ENCODE measurements at regions not wholly inside any gene's neighbourhood (a gene's known extent, or its start where the extent isn't known, plus 50 kb on each side); places are given as distances from the start of the nearest gene placed in this dataset.

GRCh38 chr18:78767648-78768071 lies 212.0 kb upstream of the SALL3 start:
- Mint-ChIP-seq H3K27ac (no peak overlapping the region), H3K4me1 (no peaks in the 10 kb centered on the region), H3K4me3 (no peak overlapping the region), H3K36me3 (no peaks in the 10 kb centered on the region), H3K9me3 (peaks cover 0 to 5% (median 0%) of the 10 kb centered on the region in 11 donors), H3K27me3 (peaks cover 0 to 21% (median 0%) of the 10 kb centered on the region in 5 donors)
- no peaks in the 10 kb centered on the region for H3K9me3 ChIP-seq (ENCODE audit: control insufficient read depth in 2 of 3, low read length in 3 of 3)
- H3K27me3 ChIP-seq (ENCODE audit: control insufficient read depth in 2 of 2, insufficient read depth in 2 of 2, low read length in 2 of 2), result no peaks in the 10 kb centered on the region
- no peak overlapping the region for H3K27ac ChIP-seq (ENCODE audit: low read depth, low read length)
- no peak for DNase-seq
- no peak for ATAC-seq
- no peak overlapping the region for H3K4me3 ChIP-seq (ENCODE audit: low read length)
- POLR2A ChIA-PET, result no interaction called here
- H3K36me3 ChIP-seq (ENCODE audit: control insufficient read depth in 2 of 3, insufficient read depth in 3 of 3, low read length in 3 of 3), result no peaks in the 10 kb centered on the region
- CTCF ChIA-PET, result no interaction called here
- H3K4me1 ChIP-seq (ENCODE audit: control insufficient read depth in 2 of 2, insufficient read depth in 2 of 2, low read length in 2 of 2), result no peaks in the 10 kb centered on the region
- intact Hi-C loops (cut with micrococcal nuclease), result no loop called here

GRCh38 chr18:78768221-78768620 lies 211.4 kb upstream of the SALL3 start:
- Histone ChIP-seq H3K4me1 (ENCODE audit: control insufficient read depth in 2 of 2, insufficient read depth in 2 of 2, low read length in 2 of 2) (no peaks in the 10 kb centered on the region), H3K27ac (ENCODE audit: low read depth, low read length) (no peak overlapping the region), H3K36me3 (ENCODE audit: control insufficient read depth in 2 of 3, insufficient read depth in 3 of 3, low read length in 3 of 3) (no peaks in the 10 kb centered on the region), H3K9me3 (ENCODE audit: control insufficient read depth in 2 of 3, low read length in 3 of 3) (no peaks in the 10 kb centered on the region), H3K4me3 (ENCODE audit: low read length) (no peak overlapping the region), H3K27me3 (ENCODE audit: control insufficient read depth in 2 of 2, insufficient read depth in 2 of 2, low read length in 2 of 2) (no peaks in the 10 kb centered on the region)
- Mint-ChIP-seq H3K4me1 (no peaks in the 10 kb centered on the region), H3K4me3 (no peak overlapping the region), H3K27ac (no peak overlapping the region), H3K27me3 (peaks cover 0 to 21% (median 0%) of the 10 kb centered on the region in 5 donors), H3K36me3 (no peaks in the 10 kb centered on the region), H3K9me3 (peaks cover 0 to 1% (median 0%) of the 10 kb centered on the region in 11 donors)
- CTCF ChIA-PET, result no interaction called here
- intact Hi-C loops (cut with micrococcal nuclease), result no loop called here
- POLR2A ChIA-PET, result no interaction called here
- no peak for DNase-seq
- no peak for ATAC-seq

- no peaks in the 10 kb centered on the region for H3K9me3 ChIP-seq (ENCODE audit: control insufficient read depth in 2 of 3, low read length in 3 of 3)
- Mint-ChIP-seq H3K36me3 (no peaks in the 10 kb centered on the region), H3K4me1 (no peaks in the 10 kb centered on the region), H3K9me3 (peaks cover 0 to 1% (median 0%) of the 10 kb centered on the region in 11 donors), H3K27me3 (peaks cover 0 to 21% (median 0%) of the 10 kb centered on the region in 5 donors), H3K27ac (no peak overlapping the region), H3K4me3 (no peak overlapping the region)
- H3K4me3 ChIP-seq (ENCODE audit: low read length), result no peak overlapping the region
- POLR2A ChIA-PET, result no interaction called here
- DNase-seq, result no peak
- H3K36me3 ChIP-seq (ENCODE audit: control insufficient read depth in 2 of 3, insufficient read depth in 3 of 3, low read length in 3 of 3), result no peaks in the 10 kb centered on the region
- H3K4me1 ChIP-seq (ENCODE audit: control insufficient read depth in 2 of 2, insufficient read depth in 2 of 2, low read length in 2 of 2), result no peaks in the 10 kb centered on the region
- CTCF ChIA-PET, result no interaction called here
- intact Hi-C loops (cut with micrococcal nuclease), result no loop called here
- no peak overlapping the region for H3K27ac ChIP-seq (ENCODE audit: low read depth, low read length)
- no peak for ATAC-seq
- H3K27me3 ChIP-seq (ENCODE audit: control insufficient read depth in 2 of 2, insufficient read depth in 2 of 2, low read length in 2 of 2), result no peaks in the 10 kb centered on the region
These were observed 210.7 kb upstream of the SALL3 start for GRCh38 chr18:78768656-78769501.

- Mint-ChIP-seq H3K9me3 (peaks cover 0 to 1% (median 0%) of the 10 kb centered on the region in 11 donors), H3K36me3 (no peaks in the 10 kb centered on the region), H3K27ac (no peak overlapping the region), H3K27me3 (peaks cover 0 to 21% (median 0%) of the 10 kb centered on the region in 5 donors), H3K4me1 (no peaks in the 10 kb centered on the region), H3K4me3 (no peak overlapping the region)
- no peaks in the 10 kb centered on the region for H3K4me1 ChIP-seq (ENCODE audit: control insufficient read depth in 2 of 2, insufficient read depth in 2 of 2, low read length in 2 of 2)
- ChIA-PET POLR2A (no interaction called here), CTCF (no interaction called here)
- DNase-seq, result no peak
- ATAC-seq, result no peak
- no peak overlapping the region for H3K4me3 ChIP-seq (ENCODE audit: low read length)
- no peaks in the 10 kb centered on the region for H3K9me3 ChIP-seq (ENCODE audit: control insufficient read depth in 2 of 3, low read length in 3 of 3)
- no peak overlapping the region for H3K27ac ChIP-seq (ENCODE audit: low read depth, low read length)
- no peaks in the 10 kb centered on the region for H3K36me3 ChIP-seq (ENCODE audit: control insufficient read depth in 2 of 3, insufficient read depth in 3 of 3, low read length in 3 of 3)
- intact Hi-C loops (cut with micrococcal nuclease), result no loop called here
- no peaks in the 10 kb centered on the region for H3K27me3 ChIP-seq (ENCODE audit: control insufficient read depth in 2 of 2, insufficient read depth in 2 of 2, low read length in 2 of 2)
These were observed 210.0 kb upstream of the SALL3 start for GRCh38 chr18:78769502-78770105.

GRCh38 chr18:78770139-78770822 lies 209.3 kb upstream of the SALL3 start:
- no peaks in the 10 kb centered on the region for H3K36me3 Mint-ChIP-seq
- H3K27ac ChIP-seq (ENCODE audit: low read depth, low read length), result no peak overlapping the region
- DNase-seq (no peak), ATAC-seq (no peak)
- no peak overlapping the region for H3K27ac Mint-ChIP-seq
- CTCF ChIA-PET, result no interaction called here
- intact Hi-C loops (cut with micrococcal nuclease), result no loop called here
- H3K4me1 ChIP-seq (ENCODE audit: control insufficient read depth in 2 of 2, insufficient read depth in 2 of 2, low read length in 2 of 2), result no peaks in the 10 kb centered on the region
- no peaks in the 10 kb centered on the region for H3K27me3 ChIP-seq (ENCODE audit: control insufficient read depth in 2 of 2, insufficient read depth in 2 of 2, low read length in 2 of 2)
- POLR2A ChIA-PET, result no interaction called here
- H3K9me3 ChIP-seq (ENCODE audit: control insufficient read depth in 2 of 3, low read length in 3 of 3), result no peaks in the 10 kb centered on the region
- peaks cover 0 to 21% (median 0%) of the 10 kb centered on the region in 5 donors for H3K27me3 Mint-ChIP-seq
- H3K36me3 ChIP-seq (ENCODE audit: control insufficient read depth in 2 of 3, insufficient read depth in 3 of 3, low read length in 3 of 3), result no peaks in the 10 kb centered on the region
- H3K4me1 Mint-ChIP-seq, result no peaks in the 10 kb centered on the region
- peaks cover 0 to 1% (median 0%) of the 10 kb centered on the region in 11 donors for H3K9me3 Mint-ChIP-seq
- no peak overlapping the region for H3K4me3 ChIP-seq (ENCODE audit: low read length)
- H3K4me3 Mint-ChIP-seq, result no peak overlapping the region

GRCh38 chr18:78770823-78771139 lies 208.8 kb upstream of the SALL3 start:
- no peak overlapping the region for H3K4me3 ChIP-seq (ENCODE audit: low read length)
- H3K36me3 ChIP-seq (ENCODE audit: control insufficient read depth in 2 of 3, insufficient read depth in 3 of 3, low read length in 3 of 3), result no peaks in the 10 kb centered on the region
- ATAC-seq, result no peak
- CTCF ChIA-PET, result no interaction called here
- Mint-ChIP-seq H3K4me3 (no peak overlapping the region), H3K4me1 (no peaks in the 10 kb centered on the region), H3K27ac (no peak overlapping the region), H3K27me3 (peaks cover 0 to 21% (median 0%) of the 10 kb centered on the region in 5 donors), H3K36me3 (no peaks in the 10 kb centered on the region), H3K9me3 (peaks cover 0 to 1% (median 0%) of the 10 kb centered on the region in 11 donors)
- no peaks in the 10 kb centered on the region for H3K9me3 ChIP-seq (ENCODE audit: control insufficient read depth in 2 of 3, low read length in 3 of 3)
- DNase-seq, result no peak
- POLR2A ChIA-PET, result no interaction called here
- H3K4me1 ChIP-seq (ENCODE audit: control insufficient read depth in 2 of 2, insufficient read depth in 2 of 2, low read length in 2 of 2), result no peaks in the 10 kb centered on the region
- no peaks in the 10 kb centered on the region for H3K27me3 ChIP-seq (ENCODE audit: control insufficient read depth in 2 of 2, insufficient read depth in 2 of 2, low read length in 2 of 2)
- intact Hi-C loops (cut with micrococcal nuclease), result no loop called here
- no peak overlapping the region for H3K27ac ChIP-seq (ENCODE audit: low read depth, low read length)
